Tibial nerve (tissue), 4 donors: ENCODE measurements at regions not wholly inside any gene's neighbourhood (a gene's known extent, or its start where the extent isn't known, plus 50 kb on each side); places are given as distances from the start of the nearest gene placed in this dataset.

ENCODE experiments used
- DNase-seq, 2 donors: peaks; one replicate each; pipeline ENCODE4 v3.0.0-alpha.2; 2019; ENCODE audit warnings: low spot score in 2 of 2
- H3K27ac ChIP-seq, 4 donors: fragments of 200-600 bp; sonication (generic) in 3 of 4; one replicate each; pipeline ENCODE4 v1.5.1; 2017 to 2019; ENCODE audit warnings: mild to moderate bottlenecking in 1 of 4
- H3K27me3 ChIP-seq, 2 donors: fragments of 200-600 bp; sonication (generic) in 1 of 2; one replicate each; pipeline versions ENCODE4 v1.5.1 to v1.6.0; 2017 to 2019
- H3K36me3 ChIP-seq, 3 donors: fragments of 200-600 bp; sonication (generic); one replicate each; pipeline ENCODE4 v1.5.1; 2018 to 2019
- H3K4me1 ChIP-seq, 4 donors: fragments of 200-600 bp; sonication (generic) in 3 of 4; one replicate each; pipeline ENCODE4 v1.5.1; 2017 to 2019
- H3K4me3 ChIP-seq, 4 donors: fragments of 200-600 bp; sonication (generic) in 3 of 4; one replicate each; pipeline ENCODE4 v1.5.1; 2017 to 2019; ENCODE audit warnings: mild to moderate bottlenecking in 1 of 4, moderate library complexity in 1 of 4
- H3K9me3 ChIP-seq, 4 donors: fragments of 200-600 bp; sonication (generic) in 3 of 4; one replicate each; pipeline ENCODE4 v1.5.1; 2017 to 2019
- EP300 ChIP-seq, 2 donors: sonication (generic); formaldehyde crosslinking; IDR thresholded peaks; one replicate each; pipeline ENCODE4 v1.6.1; 2017; ENCODE audit warnings: antibody characterized with exemption in 2 of 2, mild to moderate bottlenecking in 1 of 2
- POLR2A ChIP-seq, 2 donors: fragments of 450-650 bp; IDR thresholded peaks; one replicate each; pipeline ENCODE4 v1.6.1; 2017; ENCODE audit warnings: antibody characterized with exemption in 2 of 2, mild to moderate bottlenecking in 2 of 2, moderate library complexity in 2 of 2
- WGBS, 2 donors: methylation state at CpG; one replicate each; pipeline ENCODE4 v1.1.5; 2018; 5-methylcytosine and 5-hydroxymethylcytosine counted together
- TF ChIP-seq, protein P1 (sequence below), 5 experiments: fragments of 200-600 bp in 3 of 5; fragments of 450-650 bp in 2 of 5; sonication (generic) in 3 of 5; IDR thresholded peaks; one replicate each; pipeline ENCODE4 v1.5.1; 2016 to 2019; ENCODE audit warnings: antibody characterized with exemption in 5 of 5, mild to moderate bottlenecking in 3 of 5, moderate library complexity in 2 of 5

DNA sequence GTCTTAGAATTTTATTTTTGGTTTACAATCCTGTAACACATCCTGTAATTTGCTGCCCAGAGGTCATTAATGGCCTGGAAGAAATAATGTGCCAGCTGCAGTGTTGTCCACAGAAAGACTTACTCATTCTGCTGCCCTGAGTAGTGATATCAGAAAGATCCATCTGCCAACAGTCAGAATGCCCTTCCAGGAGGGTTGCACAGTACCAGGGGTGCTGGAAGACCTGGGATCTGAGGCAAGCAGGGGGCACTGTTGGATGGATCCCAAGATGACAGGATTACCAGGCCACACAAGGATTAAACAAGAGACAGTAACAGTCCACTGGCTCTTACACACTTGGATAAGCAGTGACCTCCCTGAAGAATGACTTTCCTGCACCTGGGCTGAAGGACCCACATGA lies 93.8 kb upstream of the TOP3B start:
- TF ChIP-seq POLR2A (IDR thresholded peaks at IDR 0.05), result no peak
- no peak for TF ChIP-seq EP300 (IDR thresholded peaks at IDR 0.05)
- TF ChIP-seq, protein P1, sequence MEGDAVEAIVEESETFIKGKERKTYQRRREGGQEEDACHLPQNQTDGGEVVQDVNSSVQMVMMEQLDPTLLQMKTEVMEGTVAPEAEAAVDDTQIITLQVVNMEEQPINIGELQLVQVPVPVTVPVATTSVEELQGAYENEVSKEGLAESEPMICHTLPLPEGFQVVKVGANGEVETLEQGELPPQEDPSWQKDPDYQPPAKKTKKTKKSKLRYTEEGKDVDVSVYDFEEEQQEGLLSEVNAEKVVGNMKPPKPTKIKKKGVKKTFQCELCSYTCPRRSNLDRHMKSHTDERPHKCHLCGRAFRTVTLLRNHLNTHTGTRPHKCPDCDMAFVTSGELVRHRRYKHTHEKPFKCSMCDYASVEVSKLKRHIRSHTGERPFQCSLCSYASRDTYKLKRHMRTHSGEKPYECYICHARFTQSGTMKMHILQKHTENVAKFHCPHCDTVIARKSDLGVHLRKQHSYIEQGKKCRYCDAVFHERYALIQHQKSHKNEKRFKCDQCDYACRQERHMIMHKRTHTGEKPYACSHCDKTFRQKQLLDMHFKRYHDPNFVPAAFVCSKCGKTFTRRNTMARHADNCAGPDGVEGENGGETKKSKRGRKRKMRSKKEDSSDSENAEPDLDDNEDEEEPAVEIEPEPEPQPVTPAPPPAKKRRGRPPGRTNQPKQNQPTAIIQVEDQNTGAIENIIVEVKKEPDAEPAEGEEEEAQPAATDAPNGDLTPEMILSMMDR (IDR thresholded peaks at IDR 0.05), result no peak
- Histone ChIP-seq H3K4me1 (peaks cover 0 to 20% (median 4%) of the 10 kb centered on the region in 4 donors), H3K9me3 (no peaks in the 10 kb centered on the region), H3K27ac (no peak overlapping the region), H3K4me3 (no peak overlapping the region), H3K36me3 (no peaks in the 10 kb centered on the region), H3K27me3 (no peaks in the 10 kb centered on the region)
- no peak for DNase-seq

DNA sequence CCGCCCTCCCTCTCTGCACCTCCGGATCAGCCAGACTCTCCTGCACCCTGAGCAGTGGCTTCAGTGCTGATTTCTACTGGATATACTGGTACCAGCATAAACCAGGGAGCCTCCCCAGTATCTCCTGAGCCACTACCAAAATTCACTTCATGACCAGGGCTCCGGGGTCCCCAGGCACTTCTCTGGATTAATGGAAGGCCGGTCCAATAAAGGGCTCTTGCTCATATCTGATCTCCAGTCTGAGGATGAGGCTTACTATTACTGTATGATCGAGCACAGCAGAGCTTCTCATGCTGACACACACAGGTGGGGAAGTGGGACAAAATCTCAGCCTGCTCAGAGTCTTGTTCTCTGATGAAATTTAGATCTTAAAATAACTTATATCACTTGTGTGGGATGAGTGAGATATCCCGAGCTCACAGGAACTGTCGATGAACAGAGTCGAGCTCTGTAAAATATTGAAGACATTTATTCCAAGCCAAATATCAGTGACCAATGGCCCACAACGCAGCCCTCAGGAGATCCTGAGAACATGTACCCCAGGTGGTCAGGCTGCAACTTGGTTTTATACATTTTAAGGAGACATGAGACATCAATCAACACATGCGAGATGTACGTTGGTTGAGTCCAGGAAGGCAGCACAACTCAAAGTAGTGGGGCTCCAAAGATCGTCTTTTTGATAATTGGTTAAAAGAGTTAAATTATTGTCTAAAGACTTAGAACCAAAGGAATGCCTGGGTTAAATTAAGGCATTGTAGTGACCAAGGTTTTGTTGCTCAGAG lies 93.0 kb upstream of the TOP3B start:
- TF ChIP-seq, protein P1 (IDR thresholded peaks at IDR 0.05), result no peak
- no peak for TF ChIP-seq EP300 (IDR thresholded peaks at IDR 0.05)
- no peak for TF ChIP-seq POLR2A (IDR thresholded peaks at IDR 0.05)
- Histone ChIP-seq H3K27ac (no peak overlapping the region), H3K36me3 (no peaks in the 10 kb centered on the region), H3K4me1 (peaks cover 0 to 20% (median 4%) of the 10 kb centered on the region in 4 donors), H3K9me3 (no peaks in the 10 kb centered on the region), H3K4me3 (no peak overlapping the region), H3K27me3 (no peaks in the 10 kb centered on the region)
- 82 to 88% methylated on average over 12 of the region's 12 CpGs for WGBS, 2 donors
- no peak for DNase-seq

DNA sequence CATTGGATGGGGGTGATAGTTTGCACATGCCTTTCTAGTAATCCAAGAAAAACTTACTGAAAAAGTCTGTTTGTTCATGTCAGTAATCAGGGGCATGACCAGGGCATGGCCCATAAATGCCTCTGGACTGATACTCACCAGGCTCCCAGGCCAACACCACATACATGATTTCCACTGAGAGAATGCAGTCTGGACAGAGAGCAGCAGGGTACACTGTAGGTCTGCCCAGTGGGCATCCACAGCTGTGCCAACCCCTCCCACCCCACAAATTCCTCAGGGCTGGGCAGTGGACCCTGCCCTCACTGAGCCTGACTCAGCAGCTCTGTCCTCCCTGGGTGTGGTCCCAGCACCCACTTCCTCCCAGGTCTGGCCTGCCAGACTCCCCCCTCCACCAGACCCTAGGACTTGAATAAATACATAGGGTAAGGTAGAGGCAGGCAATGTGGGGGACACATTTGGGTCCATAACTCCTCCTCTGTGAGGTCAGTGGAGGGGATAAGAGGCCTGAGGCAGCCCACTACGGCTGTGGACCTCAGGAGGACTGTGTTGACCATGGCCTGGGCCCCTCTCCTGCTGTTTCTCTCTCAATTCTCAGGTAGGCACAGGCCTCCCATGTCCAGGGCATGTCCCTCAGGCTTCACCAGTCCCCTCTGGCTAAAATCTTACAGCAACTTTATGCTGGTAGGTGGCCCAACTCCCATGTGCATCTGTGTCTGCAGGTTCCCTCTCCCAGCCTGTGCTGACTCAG lies 92.2 kb upstream of the TOP3B start:
- H3K27ac ChIP-seq, result no peak overlapping the region
- peaks cover 0 to 20% (median 4%) of the 10 kb centered on the region in 4 donors for H3K4me1 ChIP-seq
- 0 to 17% methylated on average over 1 of the region's 1 CpG for WGBS, 2 donors
- no peaks in the 10 kb centered on the region for H3K36me3 ChIP-seq
- no peak for DNase-seq
- H3K4me3 ChIP-seq, result no peak overlapping the region
- TF ChIP-seq, protein P1 (IDR thresholded peaks at IDR 0.05), result no peak
- no peak for TF ChIP-seq EP300 (IDR thresholded peaks at IDR 0.05)
- no peak for TF ChIP-seq POLR2A (IDR thresholded peaks at IDR 0.05)
- no peaks in the 10 kb centered on the region for H3K9me3 ChIP-seq
- no peaks in the 10 kb centered on the region for H3K27me3 ChIP-seq

DNA sequence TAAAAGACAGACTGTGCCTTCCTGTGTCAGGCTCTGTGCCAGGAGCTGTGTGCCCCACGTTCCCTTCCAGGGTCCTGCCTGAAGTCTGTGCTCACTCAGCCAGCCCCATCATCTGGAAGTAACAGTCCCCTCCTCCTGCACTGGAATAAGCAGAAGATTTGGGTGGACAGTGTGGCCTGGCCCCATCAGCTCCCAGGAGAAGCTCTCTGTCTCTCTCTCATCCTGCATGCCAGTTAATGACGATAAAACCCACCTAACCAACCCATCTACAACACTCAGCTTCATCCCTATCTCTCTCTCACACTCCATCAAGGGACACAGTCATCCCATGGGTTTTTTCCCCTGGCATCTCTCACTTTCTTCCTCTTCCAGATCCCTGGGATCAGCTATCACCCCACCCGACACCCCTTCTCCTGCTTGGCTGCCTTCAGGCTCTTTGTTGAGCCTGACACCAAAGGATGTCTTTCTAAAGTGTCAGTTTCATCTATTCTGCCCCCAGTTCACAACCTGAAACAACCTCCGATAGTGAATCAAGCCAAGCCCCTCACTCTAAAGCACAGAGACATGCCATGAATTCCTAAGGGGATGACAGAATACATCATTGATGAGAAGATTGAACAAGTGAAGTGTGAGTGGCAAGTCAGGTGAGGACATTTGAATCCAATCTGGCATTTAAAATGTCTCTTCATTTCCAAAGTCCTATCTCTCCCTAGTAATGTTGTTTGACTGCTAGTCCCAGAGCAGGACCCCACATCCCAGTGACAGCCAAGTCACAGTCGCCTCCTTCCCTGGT lies 91.4 kb upstream of the TOP3B start:
- H3K36me3 ChIP-seq, result no peaks in the 10 kb centered on the region
- H3K27ac ChIP-seq, result no peak overlapping the region
- 35 to 37% methylated on average over 5 of the region's 5 CpGs for WGBS, 2 donors
- no peak overlapping the region for H3K4me3 ChIP-seq
- no peak for DNase-seq
- H3K4me1 ChIP-seq, result peaks cover 0 to 20% (median 4%) of the 10 kb centered on the region in 4 donors
- TF ChIP-seq, protein P1 (IDR thresholded peaks at IDR 0.05), result no peak
- no peak for TF ChIP-seq POLR2A (IDR thresholded peaks at IDR 0.05)
- TF ChIP-seq EP300 (IDR thresholded peaks at IDR 0.05), result no peak
- no peaks in the 10 kb centered on the region for H3K27me3 ChIP-seq
- no peaks in the 10 kb centered on the region for H3K9me3 ChIP-seq
